Natural killer cell (primary cell): ENCODE measurements at regions not wholly inside any gene's neighbourhood (a gene's known extent, or its start where the extent isn't known, plus 50 kb on each side); places are given as distances from the start of the nearest gene placed in this dataset.
A peak's percentile ranks its signal among the peaks of the same experiment; 100 is the strongest.

Experiments used
- ATAC-seq, 3 donors: fragments of 150-1000 bp in 2 of 3; fragments of 200-7000 bp in 1 of 3; cut with Tn5 transposase; 1 replicate in 1 of 3; 2 replicates in 2 of 3; pipeline ENCODE4 v1.10.0; 2021; ENCODE audit warnings: mild to moderate bottlenecking in 2 of 3, moderate library complexity in 2 of 3
- DNase-seq, 2 donors: peaks; one replicate each; pipeline versions ENCODE4 v3.0.0 to v3.0.0-alpha.2; 2013 to 2021; ENCODE audit warnings: mixed read lengths in 1 of 2
- H3K27ac ChIP-seq: one replicate; pipeline ENCODE4 v1.5.1; 2013; ENCODE audit warnings: mild to moderate bottlenecking, low read length
- H3K27me3 ChIP-seq: one replicate; pipeline ENCODE4 v1.6.1; 2013; ENCODE audit warnings: low read length; ENCODE audit not compliant: control insufficient read depth, insufficient read depth
- H3K36me3 ChIP-seq: one replicate; pipeline ENCODE4 v1.6.1; 2013; ENCODE audit warnings: low read length; ENCODE audit not compliant: control insufficient read depth, insufficient read depth
- H3K4me1 ChIP-seq: one replicate; pipeline ENCODE4 v1.6.1; 2013; ENCODE audit warnings: low read length; ENCODE audit not compliant: control insufficient read depth, insufficient read depth
- H3K4me3 ChIP-seq: one replicate; pipeline ENCODE4 v1.5.1; 2013; ENCODE audit warnings: low read length
- H3K9me3 ChIP-seq: one replicate; pipeline ENCODE4 v1.6.1; 2013; ENCODE audit warnings: low read length; ENCODE audit not compliant: control insufficient read depth, insufficient read depth
- H3K27ac Mint-ChIP-seq, 2 donors: one replicate each; pipeline ENCODE4 v1.8.0; 2022; ENCODE audit warnings: mild to moderate bottlenecking in 2 of 2, mixed read lengths in 2 of 2, moderate library complexity in 1 of 2
- H3K27me3 Mint-ChIP-seq, 2 donors: one replicate each; pipeline ENCODE4 v1.8.0; 2022; ENCODE audit warnings: low read depth in 2 of 2, mixed read lengths in 2 of 2
- H3K36me3 Mint-ChIP-seq: one replicate; pipeline ENCODE4 v1.8.0; 2022; ENCODE audit warnings: mixed read lengths
- H3K4me1 Mint-ChIP-seq, 2 donors: one replicate each; pipeline ENCODE4 v1.8.0; 2022; ENCODE audit warnings: mixed read lengths in 2 of 2
- H3K4me3 Mint-ChIP-seq: one replicate; pipeline ENCODE4 v1.8.0; 2022; ENCODE audit warnings: mild to moderate bottlenecking, moderate library complexity, mixed read lengths
- H3K9me3 Mint-ChIP-seq, 2 donors: one replicate each; pipeline ENCODE4 v1.8.0; 2022; ENCODE audit warnings: mixed read lengths in 2 of 2
- CTCF ChIP-seq: fragments of 200-600 bp; IDR thresholded peaks from one replicate; pipeline ENCODE4 v1.8.0; 2022; ENCODE audit warnings: antibody characterized with exemption
- WGBS: methylation state at CpG from one replicate; pipeline ENCODE4 v1.1.7; 2013; ENCODE audit warnings: missing lambda C conversion rate; ENCODE audit not compliant: insufficient coverage; 5-methylcytosine and 5-hydroxymethylcytosine counted together
- intact Hi-C: fragments of 100-400 bp; cut with micrococcal nuclease; formaldehyde crosslinking; loops from one replicate; pipeline ENCODE4 v1.14.2; 2022

DNA sequence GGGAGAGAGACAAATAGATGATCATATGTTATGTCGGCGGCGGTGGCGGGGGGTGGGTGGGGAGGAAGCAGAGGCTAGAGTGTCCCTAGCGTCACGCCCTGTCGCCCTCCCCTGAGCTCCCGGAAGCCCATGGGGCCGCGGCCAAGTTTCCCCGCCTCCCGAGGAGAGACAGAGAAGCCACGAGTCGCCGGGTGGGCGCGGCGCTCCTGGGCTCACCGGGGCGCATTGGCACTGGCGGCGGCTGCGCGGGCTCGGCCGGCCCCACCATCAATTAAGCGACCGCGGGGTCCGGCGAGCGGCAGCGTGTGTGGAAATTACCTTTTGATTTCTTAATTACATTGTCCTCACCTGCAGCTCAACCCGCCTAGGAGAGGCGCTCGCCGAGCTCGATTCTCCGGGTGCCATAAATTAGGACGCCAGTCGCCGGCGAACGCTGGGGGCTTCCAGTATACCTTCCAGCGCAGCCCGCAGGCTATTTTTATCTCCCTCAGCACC is 119.9 kb upstream of the LHX5 start:
- peaks cover 3% of the 10 kb centered on the region for H3K9me3 ChIP-seq
- WGBS, result 2% methylated on average over 46 of the region's 46 CpGs
- H3K27me3 ChIP-seq, result peaks cover 7% of the 10 kb centered on the region
- Mint-ChIP-seq H3K27me3 (peaks cover 7 to 27% of the 10 kb centered on the region in 2 donors), H3K9me3 (peaks cover 8 to 10% of the 10 kb centered on the region in 2 donors), H3K4me3 (no peak overlapping the region), H3K4me1 (peaks cover 7 to 10% of the 10 kb centered on the region in 2 donors), H3K36me3 (no peaks in the 10 kb centered on the region), H3K27ac (no peak overlapping the region)
- no peak overlapping the region for H3K4me3 ChIP-seq
- TF ChIP-seq CTCF, result no peak
- DNase-seq, result no peak
- H3K4me1 ChIP-seq, result peaks cover 4% of the 10 kb centered on the region
- peak in 1 of 3 donors; percentile 33 for ATAC-seq
- H3K27ac ChIP-seq, result no peak overlapping the region
- intact Hi-C loops, result no loop called here
- H3K36me3 ChIP-seq, result no peaks in the 10 kb centered on the region

GRCh38 chr12:113589437-113589836 is 117.8 kb upstream of the LHX5 start:
- 79% methylated on average over 1 of the region's 1 CpG for WGBS
- Histone ChIP-seq H3K36me3 (no peaks in the 10 kb centered on the region), H3K9me3 (peaks cover 3% of the 10 kb centered on the region), H3K4me3 (no peak overlapping the region), H3K4me1 (peaks cover 4% of the 10 kb centered on the region), H3K27me3 (peaks cover 7% of the 10 kb centered on the region), H3K27ac (no peak overlapping the region)
- H3K4me1 Mint-ChIP-seq, result peaks cover 7 to 10% of the 10 kb centered on the region in 2 donors
- intact Hi-C loops, result no loop called here
- DNase-seq (no peak), ATAC-seq (no peak)
- no peak overlapping the region for H3K27ac Mint-ChIP-seq
- no peaks in the 10 kb centered on the region for H3K36me3 Mint-ChIP-seq
- no peak for TF ChIP-seq CTCF
- no peak overlapping the region for H3K4me3 Mint-ChIP-seq
- H3K27me3 Mint-ChIP-seq, result peaks cover 0 to 21% of the 10 kb centered on the region in 2 donors
- peaks cover 8% of the 10 kb centered on the region in 2 donors for H3K9me3 Mint-ChIP-seq

DNA sequence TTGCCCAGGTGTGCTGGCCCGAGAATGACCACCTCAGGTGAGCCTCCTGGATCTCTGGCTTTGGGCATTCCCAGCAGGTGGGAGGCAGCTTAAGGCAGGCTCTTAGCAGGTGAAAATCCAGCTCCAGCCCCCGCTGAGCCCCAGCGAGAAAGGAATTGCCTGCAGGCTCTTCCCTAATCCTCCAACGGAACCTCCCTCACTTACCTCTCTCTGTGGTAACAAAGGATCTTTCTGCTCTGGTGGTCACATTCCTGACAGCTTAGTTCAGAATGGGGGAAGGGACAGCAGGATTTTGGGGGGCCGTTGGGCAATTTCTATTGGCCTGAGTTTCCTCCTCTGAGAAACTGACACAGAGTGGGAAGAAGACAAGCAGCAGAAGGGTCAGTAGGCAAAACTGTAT is 116.0 kb upstream of the LHX5 start:
- ATAC-seq (no peak), DNase-seq (no peak)
- Mint-ChIP-seq H3K4me3 (no peak overlapping the region), H3K4me1 (peaks cover 7 to 10% of the 10 kb centered on the region in 2 donors), H3K27me3 (peaks cover 0 to 21% of the 10 kb centered on the region in 2 donors), H3K27ac (no peak overlapping the region), H3K36me3 (no peaks in the 10 kb centered on the region), H3K9me3 (peaks cover 8% of the 10 kb centered on the region in 2 donors)
- TF ChIP-seq CTCF, result no peak
- no peak overlapping the region for H3K4me3 ChIP-seq
- H3K36me3 ChIP-seq, result no peaks in the 10 kb centered on the region
- intact Hi-C loops, result no loop called here
- peaks cover 4% of the 10 kb centered on the region for H3K4me1 ChIP-seq
- WGBS, result 5% methylated on average over 5 of the region's 5 CpGs
- peaks cover 7% of the 10 kb centered on the region for H3K27me3 ChIP-seq
- no peak overlapping the region for H3K27ac ChIP-seq
- H3K9me3 ChIP-seq, result peaks cover 3% of the 10 kb centered on the region

DNA sequence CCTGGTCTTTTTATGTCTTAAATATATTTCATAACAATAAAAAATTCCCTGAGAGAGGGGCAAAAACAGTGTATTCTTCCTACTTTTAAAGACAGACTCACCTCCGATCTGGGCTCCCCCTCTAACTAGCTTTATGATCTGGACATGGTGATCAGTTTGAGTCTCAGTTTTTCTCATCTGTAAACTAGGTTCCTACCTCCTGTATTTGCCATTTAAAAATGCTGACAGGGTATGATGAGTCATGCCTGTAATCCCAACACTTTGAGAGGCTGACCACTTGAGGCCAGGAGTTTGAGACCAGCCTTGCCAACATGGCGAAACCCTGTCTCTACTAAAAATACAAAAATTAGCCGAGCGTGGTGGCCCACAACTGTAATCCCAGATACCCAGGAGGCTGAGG is 114.8 kb upstream of the LHX5 start:
- Mint-ChIP-seq H3K36me3 (no peaks in the 10 kb centered on the region), H3K27ac (no peak overlapping the region), H3K4me1 (peaks cover 7 to 10% of the 10 kb centered on the region in 2 donors), H3K27me3 (peaks cover 0 to 23% of the 10 kb centered on the region in 2 donors), H3K4me3 (no peak overlapping the region), H3K9me3 (peaks cover 8% of the 10 kb centered on the region in 2 donors)
- H3K9me3 ChIP-seq, result peaks cover 3% of the 10 kb centered on the region
- DNase-seq, result no peak
- TF ChIP-seq CTCF, result no peak
- H3K4me1 ChIP-seq, result no peaks in the 10 kb centered on the region
- intact Hi-C loops, result no loop called here
- WGBS, result 82% methylated on average over 4 of the region's 4 CpGs
- peaks cover 2% of the 10 kb centered on the region for H3K27me3 ChIP-seq
- no peak overlapping the region for H3K4me3 ChIP-seq
- H3K27ac ChIP-seq, result no peak overlapping the region
- no peaks in the 10 kb centered on the region for H3K36me3 ChIP-seq
- ATAC-seq, result no peak
